ENCODE measurements at regions not wholly inside any gene's neighbourhood (a gene's known extent, or its start where the extent isn't known, plus 50 kb on each side); places are given as distances from the start of the nearest gene placed in this dataset.

GRCh38 chr4:11894977-11895376 is 466.3 kb upstream of the HS3ST1 start:
- intact Hi-C loops (cut with micrococcal nuclease), result no loop called here

More at GRCh38 chr4:11894977-11895376, 466.3 kb upstream of the HS3ST1 start:
- TF ChIP-seq CHD1 (IDR thresholded peaks at IDR 0.05; ENCODE audit: low read depth, low read length), result no peak
- no peak for TF ChIP-seq CEBPB (IDR thresholded peaks at IDR 0.05; ENCODE audit: low read depth, low read length)
- no peak for TF ChIP-seq RCOR1 (IDR thresholded peaks at IDR 0.05; ENCODE audit: insufficient replicate concordance, low read length)
- TF ChIP-seq ELK1 (IDR thresholded peaks at IDR 0.05; ENCODE audit: borderline replicate concordance, low read depth, low read length), result no peak
- TF ChIP-seq FOS (IDR thresholded peaks at IDR 0.05; ENCODE audit: low read depth, low read length), result no peak
- no peak for TF ChIP-seq RFX5 (IDR thresholded peaks at IDR 0.05; ENCODE audit: low read depth, low read length)
- no peak for TF ChIP-seq BHLHE40 (IDR thresholded peaks at IDR 0.05; ENCODE audit: low read depth, low read length)
- TF ChIP-seq RAD21 (IDR thresholded peaks at IDR 0.05; ENCODE audit: low read length), result no peak
- TF ChIP-seq MAFK (IDR thresholded peaks at IDR 0.05; ENCODE audit: low read depth, low read length), result no peak
- TF ChIP-seq USF2 (IDR thresholded peaks at IDR 0.05; ENCODE audit: low read depth, low read length), result no peak
- no peak for TF ChIP-seq CTCF (conservative IDR thresholded peaks at IDR 0.05; ENCODE audit: low read depth, low read length)
- TF ChIP-seq NFE2L2 (IDR thresholded peaks at IDR 0.05; ENCODE audit: low read depth, low read length), result no peak
- TF ChIP-seq SMC3 (IDR thresholded peaks at IDR 0.05; ENCODE audit: low read depth, low read length), result no peak
- no peak for TF ChIP-seq POLR2A (IDR thresholded peaks at IDR 0.05; ENCODE audit: low read depth, low read length)
- TF ChIP-seq MXI1 (IDR thresholded peaks at IDR 0.05; ENCODE audit: borderline replicate concordance, low read depth, low read length), result no peak
- no peak for TF ChIP-seq MAZ (IDR thresholded peaks at IDR 0.05; ENCODE audit: borderline replicate concordance, low read depth, low read length)
- H3K56ac ChIP-seq (ENCODE audit: extremely low read depth, insufficient read depth, low read length), result no peak overlapping the region
- H3K9ac ChIP-seq (ENCODE audit: low read depth, low read length), result no peak overlapping the region
- 0 out of 2 replicates have a peak, but pooled peaks cover 2% of the 10 kb centered on the region for H3K9me3 ChIP-seq (ENCODE audit: control insufficient read depth, insufficient read depth, low read length)
- no peak overlapping the region for H3K27ac ChIP-seq (ENCODE audit: insufficient read depth, low read length)
- H2BK15ac ChIP-seq (ENCODE audit: low read depth, low read length), result no peak overlapping the region
- H4K91ac ChIP-seq (ENCODE audit: insufficient read depth, low read depth, low read length), result no peak overlapping the region
- no peak overlapping the region for H3K18ac ChIP-seq (ENCODE audit: low read depth, low read length)
- no peak overlapping the region for H3K4me3 ChIP-seq (ENCODE audit: insufficient read depth, low read depth, low read length)
- DNase-seq, result no peak
- no peak for ATAC-seq (ENCODE audit: low read depth)
- no peak overlapping the region for H3K4me2 ChIP-seq (ENCODE audit: low read depth, low read length)
- H4K20me1 ChIP-seq (ENCODE audit: insufficient read depth, low read length), result no peaks in the 10 kb centered on the region
- no peak overlapping the region for H2BK5ac ChIP-seq (ENCODE audit: low read depth, low read length, poor library complexity, severe bottlenecking)
- H2AFZ ChIP-seq (replicated peaks; ENCODE audit: low read length, poor library complexity), result no peak overlapping the region
- no peaks in the 10 kb centered on the region for H3K79me1 ChIP-seq (ENCODE audit: low read depth in 1 of 2, low read length in 2 of 2)
- no peaks in the 10 kb centered on the region for H3K4me1 ChIP-seq (ENCODE audit: control insufficient read depth, insufficient read depth, low read length)
- no peaks in the 10 kb centered on the region for H3K9me1 ChIP-seq (ENCODE audit: insufficient read depth, low read length)
- no peak overlapping the region for H2AK9ac ChIP-seq (replicated peaks; ENCODE audit: low read depth, low read length, poor library complexity)
- H3K14ac ChIP-seq (replicated peaks; ENCODE audit: low read depth, low read length), result no peak overlapping the region
- H3K4ac ChIP-seq (ENCODE audit: low read depth, low read length), result no peak overlapping the region
- H3K36me3 ChIP-seq (ENCODE audit: control insufficient read depth, insufficient read depth, low read length), result no peaks in the 10 kb centered on the region
- BruUV-seq (replicated peaks), result no TSS peak
- in situ Hi-C loops (cut with MboI; ENCODE audit: low sequenced_read_pairs) (no loop called here), dilution Hi-C loops (cut with HindIII; ENCODE audit: low sequenced_read_pairs, unreplicated experiment) (no loop called here)
- no peak overlapping the region for H2BK20ac ChIP-seq (ENCODE audit: low read depth, low read length)
- no peak overlapping the region for H4K5ac ChIP-seq (ENCODE audit: low read depth, low read length)
- H3K23ac ChIP-seq (ENCODE audit: low read depth, low read length), result no peak overlapping the region
- H4K8ac ChIP-seq (ENCODE audit: low read depth in 2 of 2, low read length in 2 of 2), result no peak overlapping the region
- H2BK120ac ChIP-seq (ENCODE audit: low read depth, low read length), result no peak overlapping the region
- ChIA-PET POLR2A (ENCODE audit: unreplicated experiment) (no interaction called here), CTCF (no interaction called here)
- no CpG with 5 or more reads among the region's 2 CpGs for WGBS, 2 experiments (ENCODE audit: extremely low coverage in 2 of 2, insufficient read length in 1 of 2)
- no peak overlapping the region for H2AK5ac ChIP-seq (ENCODE audit: low read depth, low read length)
- no peaks in the 10 kb centered on the region for H3K27me3 ChIP-seq (ENCODE audit: control insufficient read depth, insufficient read depth, low read length)
